GM12864 (cell line): ENCODE measurements at regions not wholly inside any gene's neighbourhood (a gene's known extent, or its start where the extent isn't known, plus 50 kb on each side); places are given as distances from the start of the nearest gene placed in this dataset.

ENCODE experiments used
- DNase-seq: peaks from one replicate; pipeline ENCODE4 v3.0.0-alpha.2; 2011; ENCODE audit warnings: low read depth
- H3K4me3 ChIP-seq: 2 replicates; pipeline ENCODE4 v1.5.1; 2011; ENCODE audit warnings: mild to moderate bottlenecking, low read depth, low read length, control low read depth
- CTCF ChIP-seq: IDR thresholded peaks from 2 replicates; pipeline ENCODE4 v1.5.1; 2011; ENCODE audit warnings: low read depth, mild to moderate bottlenecking, moderate library complexity, low read length, control low read depth, inconsistent platforms; ENCODE audit errors: missing control alignments

GRCh38 chr4:181254771-181255170 lies 988.4 kb upstream of the TENM3 start:
- no peak for TF ChIP-seq CTCF
- DNase-seq = no peak
- no peak overlapping the region for H3K4me3 ChIP-seq

- no peak for DNase-seq
- H3K4me3 ChIP-seq = no peak overlapping the region
- TF ChIP-seq CTCF = no peak
These were observed 984.6 kb upstream of the TENM3 start for GRCh38 chr4:181258569-181258968.

GRCh38 chr4:181259081-181259709 lies 984.0 kb upstream of the TENM3 start:
- no peak for TF ChIP-seq CTCF
- DNase-seq = no peak
- H3K4me3 ChIP-seq = no peak overlapping the region

GRCh38 chr4:181261279-181261678 lies 981.9 kb upstream of the TENM3 start:
- DNase-seq = no peak
- no peak for TF ChIP-seq CTCF
- no peak overlapping the region for H3K4me3 ChIP-seq

DNA sequence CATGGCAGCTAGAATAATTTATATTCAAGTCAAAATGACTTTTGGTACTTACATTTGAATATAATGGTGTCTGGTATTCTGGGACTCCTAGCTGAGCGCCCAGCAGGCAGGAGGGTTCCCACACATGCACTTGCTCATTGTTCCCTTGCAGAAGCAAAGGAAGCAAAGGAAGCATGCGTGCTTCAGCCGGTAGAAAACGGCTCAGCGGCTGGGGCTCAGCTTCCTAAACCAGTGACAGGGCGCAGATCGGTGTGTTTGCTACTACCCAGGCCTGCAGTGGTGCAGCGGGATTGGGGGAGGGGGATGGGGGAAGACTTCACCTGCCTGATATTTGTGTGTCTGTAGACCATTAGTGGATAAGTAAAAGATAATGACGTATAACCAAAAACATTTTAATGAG lies 978.3 kb upstream of the TENM3 start:
- DNase-seq = no peak
- TF ChIP-seq CTCF = no peak
- H3K4me3 ChIP-seq = no peak overlapping the region

GRCh38 chr4:181265370-181265769 lies 977.8 kb upstream of the TENM3 start:
- TF ChIP-seq CTCF = no peak
- no peak for DNase-seq
- no peak overlapping the region for H3K4me3 ChIP-seq

DNA sequence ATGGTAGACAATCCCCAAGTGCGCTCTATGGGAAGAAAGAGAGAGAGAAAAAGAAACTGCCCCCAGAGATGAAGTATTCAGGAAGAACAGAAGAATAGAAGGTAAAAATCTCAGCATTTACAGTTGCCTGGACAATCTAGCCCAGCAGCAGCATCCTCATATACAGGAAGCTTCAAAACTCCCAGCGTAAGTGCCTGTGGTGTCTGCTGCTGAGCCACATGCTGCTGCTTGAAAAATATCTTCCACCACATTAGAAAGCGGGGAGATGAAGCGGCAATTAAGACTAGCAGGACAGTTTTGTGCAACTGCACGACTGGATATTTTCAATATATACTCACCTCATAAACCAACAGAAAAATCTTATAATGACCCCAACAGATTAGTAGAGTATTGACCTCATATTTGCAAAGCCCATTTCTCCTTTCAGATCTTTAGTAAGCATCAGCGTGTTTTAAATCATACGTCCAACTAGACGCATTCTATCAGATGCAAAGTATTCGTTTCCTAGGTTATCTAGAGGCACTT lies 972.0 kb upstream of the TENM3 start:
- DNase-seq = no peak
- no peak for TF ChIP-seq CTCF
- H3K4me3 ChIP-seq = no peak overlapping the region
